H9 (cell line): ENCODE measurements at regions not wholly inside any gene's neighbourhood (a gene's known extent, or its start where the extent isn't known, plus 50 kb on each side); places are given as distances from the start of the nearest gene placed in this dataset.

ENCODE experiments used
- DNase-seq: peaks from one replicate; pipeline ENCODE4 v3.0.0-alpha.2; 2017
- H2AFZ ChIP-seq: one replicate; pipeline ENCODE4 v1.6.1; 2013; ENCODE audit warnings: mild to moderate bottlenecking, low read length, control low read depth, moderate library complexity
- H2AK5ac ChIP-seq: 2 replicates; pipeline ENCODE4 v1.6.1; 2013; ENCODE audit warnings: low read length, control low read depth, mixed read lengths; ENCODE audit not compliant: insufficient read length
- H2BK120ac ChIP-seq: one replicate; pipeline ENCODE4 v1.6.1; 2013; ENCODE audit warnings: low read depth, mild to moderate bottlenecking, low read length, control low read depth, inconsistent platforms; ENCODE audit not compliant: poor library complexity, severe bottlenecking
- H2BK12ac ChIP-seq: 2 replicates; pipeline ENCODE4 v1.6.1; 2013; ENCODE audit warnings: low read length, control low read depth, mixed read lengths, low read depth; ENCODE audit not compliant: insufficient read length
- H2BK15ac ChIP-seq: 2 replicates; pipeline ENCODE4 v1.6.1; 2013; ENCODE audit warnings: low read depth, low read length, control low read depth
- H2BK20ac ChIP-seq: one replicate; pipeline ENCODE4 v1.6.1; 2013; ENCODE audit warnings: low read depth, mild to moderate bottlenecking, low read length, control low read depth, inconsistent platforms; ENCODE audit not compliant: poor library complexity, severe bottlenecking
- H2BK5ac ChIP-seq: 2 replicates; pipeline ENCODE4 v1.6.1; 2013; ENCODE audit warnings: low read length, control low read depth, mixed read lengths; ENCODE audit not compliant: insufficient read length
- H3K14ac ChIP-seq: 2 replicates; pipeline ENCODE4 v1.6.1; 2013; ENCODE audit warnings: low read length, control low read depth; ENCODE audit not compliant: insufficient read depth
- H3K18ac ChIP-seq: 2 replicates; pipeline ENCODE4 v1.6.1; 2013; ENCODE audit warnings: low read depth, mild to moderate bottlenecking, mixed read lengths, low read length, control low read depth; ENCODE audit not compliant: insufficient read length
- H3K23ac ChIP-seq: 2 replicates; pipeline ENCODE4 v1.6.1; 2013; ENCODE audit warnings: low read length, control low read depth, mixed read lengths, low read depth; ENCODE audit not compliant: insufficient read length
- H3K23me2 ChIP-seq: 2 replicates; pipeline ENCODE4 v1.6.1; 2013; ENCODE audit warnings: low read depth, mild to moderate bottlenecking, mixed read lengths, low read length, control low read depth; ENCODE audit not compliant: insufficient read length, poor library complexity, severe bottlenecking
- H3K27ac ChIP-seq: 2 replicates; pipeline ENCODE4 v1.5.1; 2013; ENCODE audit warnings: low read length, control low read depth, mixed read lengths, low read depth; ENCODE audit not compliant: insufficient read length
- H3K27me3 ChIP-seq: 2 replicates; pipeline ENCODE4 v1.6.1; 2013; ENCODE audit warnings: low read length, control low read depth, inconsistent platforms; ENCODE audit not compliant: insufficient read depth
- H3K4ac ChIP-seq: 2 replicates; pipeline ENCODE4 v1.6.1; 2013; ENCODE audit warnings: low read depth, mild to moderate bottlenecking, control low read depth, inconsistent platforms, low read length, moderate library complexity
- H3K4me1 ChIP-seq: 2 replicates; pipeline ENCODE4 v1.6.1; 2013; ENCODE audit warnings: low read length, control low read depth, inconsistent platforms; ENCODE audit not compliant: insufficient read depth
- H3K4me2 ChIP-seq: 2 replicates; pipeline ENCODE4 v1.6.1; 2013; ENCODE audit warnings: low read length, control low read depth, mixed read lengths; ENCODE audit not compliant: insufficient read length, insufficient read depth
- H3K56ac ChIP-seq: 2 replicates; pipeline ENCODE4 v1.6.1; 2013; ENCODE audit warnings: low read depth, mild to moderate bottlenecking, mixed read lengths, low read length, control low read depth; ENCODE audit not compliant: insufficient read length
- H3K79me1 ChIP-seq: 2 replicates; pipeline ENCODE4 v1.6.1; 2013; ENCODE audit warnings: low read depth, mild to moderate bottlenecking, moderate library complexity, low read length, control low read depth, inconsistent platforms; ENCODE audit not compliant: insufficient read depth, poor library complexity, severe bottlenecking
- H3K79me2 ChIP-seq: 2 replicates; pipeline ENCODE4 v1.6.1; 2013; ENCODE audit warnings: low read length, control low read depth, inconsistent platforms; ENCODE audit not compliant: insufficient read depth
- H3K9ac ChIP-seq: 2 replicates; pipeline ENCODE4 v1.6.1; 2013; ENCODE audit warnings: low read length, control low read depth, mixed read lengths; ENCODE audit not compliant: insufficient read length; ENCODE audit errors: extremely low read depth
- H3K9me3 ChIP-seq: one replicate; pipeline ENCODE4 v1.6.1; 2013; ENCODE audit warnings: low read depth, low read length, inconsistent platforms; ENCODE audit not compliant: control insufficient read depth
- H3T11ph ChIP-seq: one replicate; pipeline ENCODE4 v1.6.1; 2013; ENCODE audit warnings: mild to moderate bottlenecking, low read length, control low read depth, inconsistent platforms
- H4K20me1 ChIP-seq: one replicate; pipeline ENCODE4 v1.6.1; 2013; ENCODE audit not compliant: control insufficient read depth, insufficient read length, insufficient read depth
- H4K5ac ChIP-seq: 2 replicates; pipeline ENCODE4 v1.6.1; 2013; ENCODE audit warnings: low read depth, mild to moderate bottlenecking, mixed read lengths, low read length, control low read depth; ENCODE audit not compliant: insufficient read length
- H4K8ac ChIP-seq: replicated peaks from 2 replicates; pipeline ENCODE4 v1.6.1; 2013; ENCODE audit warnings: low read length, control low read depth, mixed read lengths, low read depth; ENCODE audit not compliant: insufficient read length
- H4K91ac ChIP-seq: 2 replicates; pipeline ENCODE4 v1.6.1; 2013; ENCODE audit warnings: low read depth, mild to moderate bottlenecking, moderate library complexity, mixed read lengths, low read length, control low read depth; ENCODE audit not compliant: insufficient read length
- H3K27ac Mint-ChIP-seq, 3 experiments: 2 replicates in 2 of 3; 3 replicates in 1 of 3; pipeline ENCODE4 v1.8.0; 2020 to 2021; ENCODE audit warnings: mixed read lengths in 3 of 3, mild to moderate bottlenecking in 1 of 3, moderate library complexity in 1 of 3
- H3K27me3 Mint-ChIP-seq: 2 replicates; pipeline ENCODE4 v1.8.0; 2021; ENCODE audit warnings: low read depth, mild to moderate bottlenecking, moderate library complexity, mixed read lengths
- H3K36me3 Mint-ChIP-seq, 3 experiments: 2 replicates in 2 of 3; 3 replicates in 1 of 3; pipeline ENCODE4 v1.8.0; 2020 to 2021; ENCODE audit warnings: low read depth in 3 of 3, mixed read lengths in 3 of 3; ENCODE audit not compliant: insufficient read depth in 1 of 3
- H3K4me1 Mint-ChIP-seq, 2 experiments: 2 replicates each; pipeline ENCODE4 v1.8.0; 2020; ENCODE audit warnings: mixed read lengths in 2 of 2
- H3K4me3 Mint-ChIP-seq, 2 experiments: 2 replicates in 1 of 2; 3 replicates in 1 of 2; pipeline ENCODE4 v1.8.0; 2020 to 2021; ENCODE audit warnings: mild to moderate bottlenecking in 2 of 2, mixed read lengths in 2 of 2, moderate library complexity in 1 of 2
- H3K9me3 Mint-ChIP-seq, 2 experiments: 2 replicates in 1 of 2; 3 replicates in 1 of 2; pipeline ENCODE4 v1.8.0; 2020; ENCODE audit warnings: mild to moderate bottlenecking in 2 of 2, mixed read lengths in 2 of 2, moderate library complexity in 1 of 2
- WGBS: extraction: QIAGEN DNeasy Blood & Tissue Kit; methylation state at CpG from one replicate; pipeline ENCODE4 v1.1.7; 2013; ENCODE audit warnings: missing lambda C conversion rate, low lambda C conversion rate, mixed read lengths; ENCODE audit not compliant: insufficient read length; ENCODE audit errors: extremely low coverage; 5-methylcytosine and 5-hydroxymethylcytosine counted together
- TF ChIP-seq, protein P1 (sequence below): fragments of 200-600 bp; sonication (generic); conservative IDR thresholded peaks from 3 replicates; pipeline ENCODE4 v1.8.0; 2021; ENCODE audit warnings: antibody characterized with exemption, mild to moderate bottlenecking

- no peak overlapping the region for H4K5ac ChIP-seq
- Mint-ChIP-seq H3K4me3 (no peak overlapping the region), H3K27ac (no peak overlapping the region; a peak in 1 of 7 replicates), H3K4me1 (no peaks in the 10 kb centered on the region), H3K27me3 (peaks cover 15% of the 10 kb centered on the region), H3K9me3 (peaks cover 5 to 8% of the 10 kb centered on the region in 2 experiments), H3K36me3 (peaks cover 0 to 1% (median 0%) of the 10 kb centered on the region in 3 experiments; a peak in 1 of 7 replicates)
- H2BK12ac ChIP-seq, result no peak overlapping the region
- no peak overlapping the region for H3K14ac ChIP-seq
- TF ChIP-seq, protein P1, sequence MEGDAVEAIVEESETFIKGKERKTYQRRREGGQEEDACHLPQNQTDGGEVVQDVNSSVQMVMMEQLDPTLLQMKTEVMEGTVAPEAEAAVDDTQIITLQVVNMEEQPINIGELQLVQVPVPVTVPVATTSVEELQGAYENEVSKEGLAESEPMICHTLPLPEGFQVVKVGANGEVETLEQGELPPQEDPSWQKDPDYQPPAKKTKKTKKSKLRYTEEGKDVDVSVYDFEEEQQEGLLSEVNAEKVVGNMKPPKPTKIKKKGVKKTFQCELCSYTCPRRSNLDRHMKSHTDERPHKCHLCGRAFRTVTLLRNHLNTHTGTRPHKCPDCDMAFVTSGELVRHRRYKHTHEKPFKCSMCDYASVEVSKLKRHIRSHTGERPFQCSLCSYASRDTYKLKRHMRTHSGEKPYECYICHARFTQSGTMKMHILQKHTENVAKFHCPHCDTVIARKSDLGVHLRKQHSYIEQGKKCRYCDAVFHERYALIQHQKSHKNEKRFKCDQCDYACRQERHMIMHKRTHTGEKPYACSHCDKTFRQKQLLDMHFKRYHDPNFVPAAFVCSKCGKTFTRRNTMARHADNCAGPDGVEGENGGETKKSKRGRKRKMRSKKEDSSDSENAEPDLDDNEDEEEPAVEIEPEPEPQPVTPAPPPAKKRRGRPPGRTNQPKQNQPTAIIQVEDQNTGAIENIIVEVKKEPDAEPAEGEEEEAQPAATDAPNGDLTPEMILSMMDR, result no peak
- no peak for DNase-seq
- no peak overlapping the region for H2AFZ ChIP-seq
- no peak overlapping the region for H2BK120ac ChIP-seq
- H3K9ac ChIP-seq, result no peak overlapping the region
- H3K27ac ChIP-seq, result no peak overlapping the region
- no peaks in the 10 kb centered on the region for H4K20me1 ChIP-seq
- H2BK20ac ChIP-seq, result no peak overlapping the region
- no peak overlapping the region for H3K18ac ChIP-seq
- no peaks in the 10 kb centered on the region for H3K9me3 ChIP-seq
- WGBS, result no CpG with 5 or more reads among the region's 4 CpGs
- no peak overlapping the region for H3K4me2 ChIP-seq
- H3K79me1 ChIP-seq, result no peaks in the 10 kb centered on the region
- H3K56ac ChIP-seq, result no peak overlapping the region
- H3K27me3 ChIP-seq, result no peaks in the 10 kb centered on the region
- no peaks in the 10 kb centered on the region for H3K4me1 ChIP-seq
- H3K4ac ChIP-seq, result no peak overlapping the region
- no peak overlapping the region for H4K91ac ChIP-seq
- H3T11ph ChIP-seq, result no peak overlapping the region
- no peak overlapping the region for H2BK15ac ChIP-seq
- no peak overlapping the region for H2BK5ac ChIP-seq
- no peaks in the 10 kb centered on the region for H3K79me2 ChIP-seq
- H2AK5ac ChIP-seq, result no peak overlapping the region
- no peak overlapping the region for H4K8ac ChIP-seq
- no peaks in the 10 kb centered on the region for H3K23me2 ChIP-seq
- H3K23ac ChIP-seq, result no peak overlapping the region
Measured at GRCh38 chr17:74072340-74072739, 131.1 kb upstream of the RPL38 start.
